Loucy (cell line): ENCODE measurements at regions not wholly inside any gene's neighbourhood (a gene's known extent, or its start where the extent isn't known, plus 50 kb on each side); places are given as distances from the start of the nearest gene placed in this dataset.
"Not testable (repeated sequence)": the region's sequence is repeated elsewhere in the genome, so short reads cannot be mapped to it uniquely, and the experiment has no call there.

ENCODE experiments used
- H2AFZ ChIP-seq: fragments of 200-600 bp; sonication (generic); 2 replicates; pipeline ENCODE4 v1.6.0; 2016; ENCODE audit warnings: antibody characterized with exemption, mild to moderate bottlenecking, low read length, moderate library complexity
- H3F3A ChIP-seq: fragments of 200-600 bp; 2 replicates; pipeline ENCODE4 v1.6.0; 2016; ENCODE audit warnings: antibody characterized with exemption, low read depth, mild to moderate bottlenecking
- H3K27me3 ChIP-seq: fragments of 200-600 bp; sonication (generic); 2 replicates; pipeline ENCODE4 v1.6.1; 2014; ENCODE audit warnings: low read length, mild to moderate bottlenecking; ENCODE audit not compliant: insufficient read depth, poor library complexity, severe bottlenecking
- H3K36me3 ChIP-seq: fragments of 200-600 bp; sonication (generic); 2 replicates; pipeline ENCODE4 v1.6.1; 2016; ENCODE audit warnings: low read length; ENCODE audit not compliant: insufficient read depth
- H3K4me1 ChIP-seq: fragments of 200-600 bp; sonication (generic); 2 replicates; pipeline ENCODE4 v1.5.1; 2014; ENCODE audit warnings: low read length, mild to moderate bottlenecking; ENCODE audit not compliant: insufficient read depth, poor library complexity, severe bottlenecking
- H3K4me2 ChIP-seq: fragments of 200-600 bp; sonication (generic); 2 replicates; pipeline ENCODE4 v1.6.0; 2014; ENCODE audit warnings: antibody characterized with exemption, low read length, low read depth, mild to moderate bottlenecking; ENCODE audit not compliant: poor library complexity, severe bottlenecking
- H3K4me3 ChIP-seq: fragments of 200-600 bp; sonication (generic); 2 replicates; pipeline ENCODE4 v1.5.1; 2014; ENCODE audit warnings: low read length, mild to moderate bottlenecking, mixed read lengths; ENCODE audit not compliant: poor library complexity, severe bottlenecking
- H3K79me2 ChIP-seq: fragments of 200-600 bp; sonication (generic); 2 replicates; pipeline ENCODE4 v1.6.1; 2014; ENCODE audit warnings: low read length; ENCODE audit not compliant: insufficient read depth
- H3K9ac ChIP-seq: fragments of 200-600 bp; sonication (generic); 2 replicates; pipeline ENCODE4 v1.6.0; 2014; ENCODE audit warnings: mild to moderate bottlenecking, low read depth, low read length, moderate library complexity; ENCODE audit not compliant: poor library complexity, severe bottlenecking
- H3K9me2 ChIP-seq: fragments of 200-600 bp; sonication (generic); replicated peaks from 2 replicates; pipeline ENCODE4 v1.6.1; 2016; ENCODE audit warnings: low read depth, low read length, mixed read lengths
- H3K9me3 ChIP-seq: fragments of 200-600 bp; sonication (generic); 2 replicates; pipeline ENCODE4 v1.6.1; 2014; ENCODE audit warnings: mild to moderate bottlenecking, antibody characterized with exemption, low read length, low read depth; ENCODE audit not compliant: insufficient read depth
- H4K20me1 ChIP-seq: fragments of 200-600 bp; sonication (generic); 2 replicates; pipeline ENCODE4 v1.6.0; 2014; ENCODE audit warnings: antibody characterized with exemption, low read length, mild to moderate bottlenecking; ENCODE audit not compliant: insufficient read depth, poor library complexity, severe bottlenecking
- EZH2phosphoT487 ChIP-seq: fragments of 200-600 bp; IDR thresholded peaks from 2 replicates; pipeline ENCODE4 v1.6.1; 2018; ENCODE audit warnings: antibody characterized with exemption, mild to moderate bottlenecking, moderate library complexity, borderline replicate concordance
- TF ChIP-seq, protein P1 (sequence below): fragments of 200-600 bp; sonication (generic); conservative IDR thresholded peaks from 2 replicates; pipeline ENCODE4 v1.5.1; 2014; ENCODE audit warnings: mild to moderate bottlenecking, antibody characterized with exemption, low read length

DNA sequence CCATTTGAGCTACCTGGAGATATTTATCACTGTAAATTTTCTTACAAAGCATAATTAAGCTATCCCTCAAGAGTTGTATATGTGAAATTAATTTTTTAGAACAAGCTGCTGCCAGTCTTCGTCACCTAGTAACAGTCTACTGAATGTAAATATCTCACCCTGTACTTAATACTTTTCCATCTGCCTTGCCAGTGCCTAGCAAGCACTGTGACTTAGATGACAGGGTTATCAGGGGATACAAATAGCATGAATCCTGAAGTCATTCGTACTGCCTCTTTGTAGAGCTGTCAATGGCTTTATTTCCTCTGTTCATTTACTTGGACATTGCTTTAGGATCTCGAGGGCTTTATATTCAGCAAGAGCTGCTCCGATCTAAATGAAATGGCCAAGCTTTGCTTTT is 763.6 kb downstream of the ADCYAP1 start:
- H3K9me3 ChIP-seq, result no peaks in the 10 kb centered on the region; the same call in 1 of the 2 replicates
- no peaks in the 10 kb centered on the region for H3K36me3 ChIP-seq
- no peak overlapping the region for H3K9ac ChIP-seq
- no peak overlapping the region for H3K4me2 ChIP-seq
- no peak overlapping the region for H3K4me3 ChIP-seq
- no peaks in the 10 kb centered on the region for H3F3A ChIP-seq
- H3K4me1 ChIP-seq, result no peaks in the 10 kb centered on the region
- no peak overlapping the region for H2AFZ ChIP-seq
- H3K27me3 ChIP-seq, result no peaks in the 10 kb centered on the region
- H3K79me2 ChIP-seq, result no peaks in the 10 kb centered on the region
- TF ChIP-seq EZH2phosphoT487, result no peak
- TF ChIP-seq, protein P1, sequence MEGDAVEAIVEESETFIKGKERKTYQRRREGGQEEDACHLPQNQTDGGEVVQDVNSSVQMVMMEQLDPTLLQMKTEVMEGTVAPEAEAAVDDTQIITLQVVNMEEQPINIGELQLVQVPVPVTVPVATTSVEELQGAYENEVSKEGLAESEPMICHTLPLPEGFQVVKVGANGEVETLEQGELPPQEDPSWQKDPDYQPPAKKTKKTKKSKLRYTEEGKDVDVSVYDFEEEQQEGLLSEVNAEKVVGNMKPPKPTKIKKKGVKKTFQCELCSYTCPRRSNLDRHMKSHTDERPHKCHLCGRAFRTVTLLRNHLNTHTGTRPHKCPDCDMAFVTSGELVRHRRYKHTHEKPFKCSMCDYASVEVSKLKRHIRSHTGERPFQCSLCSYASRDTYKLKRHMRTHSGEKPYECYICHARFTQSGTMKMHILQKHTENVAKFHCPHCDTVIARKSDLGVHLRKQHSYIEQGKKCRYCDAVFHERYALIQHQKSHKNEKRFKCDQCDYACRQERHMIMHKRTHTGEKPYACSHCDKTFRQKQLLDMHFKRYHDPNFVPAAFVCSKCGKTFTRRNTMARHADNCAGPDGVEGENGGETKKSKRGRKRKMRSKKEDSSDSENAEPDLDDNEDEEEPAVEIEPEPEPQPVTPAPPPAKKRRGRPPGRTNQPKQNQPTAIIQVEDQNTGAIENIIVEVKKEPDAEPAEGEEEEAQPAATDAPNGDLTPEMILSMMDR, result no peak
- H3K9me2 ChIP-seq, result no peaks in the 10 kb centered on the region
- no peaks in the 10 kb centered on the region for H4K20me1 ChIP-seq

- H4K20me1 ChIP-seq, H3K36me3 ChIP-seq, H3K4me3 ChIP-seq, H2AFZ ChIP-seq, H3K4me2 ChIP-seq, H3F3A ChIP-seq, H3K9ac ChIP-seq, H3K4me1 ChIP-seq, H3K79me2 ChIP-seq, H3K9me3 ChIP-seq, H3K9me2 ChIP-seq, H3K27me3 ChIP-seq: not testable (repeated sequence)
Observed at GRCh38 chr18:1671710-1672109, 767.0 kb downstream of the ADCYAP1 start.

GRCh38 chr18:1676387-1676786 is 771.7 kb downstream of the ADCYAP1 start:
- Histone ChIP-seq H3K4me3 (no peak overlapping the region), H3K4me1 (no peaks in the 10 kb centered on the region), H3K4me2 (no peak overlapping the region), H3K27me3 (no peaks in the 10 kb centered on the region), H4K20me1 (no peaks in the 10 kb centered on the region), H3F3A (no peaks in the 10 kb centered on the region), H3K9me3 (no peaks in the 10 kb centered on the region; the same call in 1 of the 2 replicates), H3K9ac (no peak overlapping the region), H3K36me3 (no peaks in the 10 kb centered on the region), H3K79me2 (no peaks in the 10 kb centered on the region), H3K9me2 (no peaks in the 10 kb centered on the region), H2AFZ (no peak overlapping the region)
- no peak for TF ChIP-seq EZH2phosphoT487
- TF ChIP-seq, protein P1, result no peak

GRCh38 chr18:1680108-1680507 is 775.4 kb downstream of the ADCYAP1 start:
- Histone ChIP-seq H4K20me1 (no peaks in the 10 kb centered on the region), H3K9me3 (no peaks in the 10 kb centered on the region), H3K4me3 (no peak overlapping the region), H2AFZ (no peak overlapping the region), H3K4me1 (no peaks in the 10 kb centered on the region), H3K9me2 (no peaks in the 10 kb centered on the region), H3K79me2 (no peaks in the 10 kb centered on the region), H3F3A (no peaks in the 10 kb centered on the region), H3K36me3 (no peaks in the 10 kb centered on the region), H3K4me2 (no peak overlapping the region), H3K9ac (no peak overlapping the region), H3K27me3 (no peaks in the 10 kb centered on the region)
- no peak for TF ChIP-seq EZH2phosphoT487
- TF ChIP-seq, protein P1, result no peak
